Chondrocyte (in vitro differentiated cells): ENCODE measurements at regions not wholly inside any gene's neighbourhood (a gene's known extent, or its start where the extent isn't known, plus 50 kb on each side); places are given as distances from the start of the nearest gene placed in this dataset.

Experiments used
- DNase-seq: peaks from one replicate; pipeline ENCODE4 v3.0.0; 2021; ENCODE audit warnings: mixed read lengths, low spot score
- H3K27ac Mint-ChIP-seq: one replicate; pipeline ENCODE4 v1.8.0; 2021; ENCODE audit warnings: mild to moderate bottlenecking, moderate library complexity, mixed read lengths; ENCODE audit not compliant: unreplicated experiment
- H3K27me3 Mint-ChIP-seq: 2 replicates; pipeline ENCODE4 v1.8.0; 2021; ENCODE audit warnings: low read depth, mixed read lengths
- H3K36me3 Mint-ChIP-seq: 2 replicates; pipeline ENCODE4 v1.8.0; 2021; ENCODE audit warnings: low read depth, mixed read lengths
- H3K4me1 Mint-ChIP-seq: 2 replicates; pipeline ENCODE4 v1.8.0; 2021; ENCODE audit warnings: low read depth, mild to moderate bottlenecking, mixed read lengths
- H3K4me3 Mint-ChIP-seq: one replicate; pipeline ENCODE4 v1.8.0; 2021; ENCODE audit warnings: mild to moderate bottlenecking, moderate library complexity, mixed read lengths; ENCODE audit not compliant: unreplicated experiment
- H3K9me3 Mint-ChIP-seq: 2 replicates; pipeline ENCODE4 v1.8.0; 2021; ENCODE audit warnings: low read depth, mixed read lengths
- TF ChIP-seq, protein P1 (sequence below): fragments of 200-600 bp; sonication (generic); IDR thresholded peaks from 2 replicates; pipeline ENCODE4 v1.5.0; 2021; ENCODE audit warnings: antibody characterized with exemption, mild to moderate bottlenecking, moderate library complexity

- Mint-ChIP-seq H3K36me3 (peaks cover 4% of the 10 kb centered on the region), H3K27ac (no peak overlapping the region), H3K4me1 (peaks cover 42% of the 10 kb centered on the region), H3K9me3 (no peaks in the 10 kb centered on the region), H3K27me3 (peaks cover 36% of the 10 kb centered on the region), H3K4me3 (no peak overlapping the region)
- TF ChIP-seq, protein P1, sequence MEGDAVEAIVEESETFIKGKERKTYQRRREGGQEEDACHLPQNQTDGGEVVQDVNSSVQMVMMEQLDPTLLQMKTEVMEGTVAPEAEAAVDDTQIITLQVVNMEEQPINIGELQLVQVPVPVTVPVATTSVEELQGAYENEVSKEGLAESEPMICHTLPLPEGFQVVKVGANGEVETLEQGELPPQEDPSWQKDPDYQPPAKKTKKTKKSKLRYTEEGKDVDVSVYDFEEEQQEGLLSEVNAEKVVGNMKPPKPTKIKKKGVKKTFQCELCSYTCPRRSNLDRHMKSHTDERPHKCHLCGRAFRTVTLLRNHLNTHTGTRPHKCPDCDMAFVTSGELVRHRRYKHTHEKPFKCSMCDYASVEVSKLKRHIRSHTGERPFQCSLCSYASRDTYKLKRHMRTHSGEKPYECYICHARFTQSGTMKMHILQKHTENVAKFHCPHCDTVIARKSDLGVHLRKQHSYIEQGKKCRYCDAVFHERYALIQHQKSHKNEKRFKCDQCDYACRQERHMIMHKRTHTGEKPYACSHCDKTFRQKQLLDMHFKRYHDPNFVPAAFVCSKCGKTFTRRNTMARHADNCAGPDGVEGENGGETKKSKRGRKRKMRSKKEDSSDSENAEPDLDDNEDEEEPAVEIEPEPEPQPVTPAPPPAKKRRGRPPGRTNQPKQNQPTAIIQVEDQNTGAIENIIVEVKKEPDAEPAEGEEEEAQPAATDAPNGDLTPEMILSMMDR: no peak
- DNase-seq: peak; percentile 96
Observed at GRCh38 chr3:193982258-193982659, 153.7 kb upstream of the HES1 start.

DNA sequence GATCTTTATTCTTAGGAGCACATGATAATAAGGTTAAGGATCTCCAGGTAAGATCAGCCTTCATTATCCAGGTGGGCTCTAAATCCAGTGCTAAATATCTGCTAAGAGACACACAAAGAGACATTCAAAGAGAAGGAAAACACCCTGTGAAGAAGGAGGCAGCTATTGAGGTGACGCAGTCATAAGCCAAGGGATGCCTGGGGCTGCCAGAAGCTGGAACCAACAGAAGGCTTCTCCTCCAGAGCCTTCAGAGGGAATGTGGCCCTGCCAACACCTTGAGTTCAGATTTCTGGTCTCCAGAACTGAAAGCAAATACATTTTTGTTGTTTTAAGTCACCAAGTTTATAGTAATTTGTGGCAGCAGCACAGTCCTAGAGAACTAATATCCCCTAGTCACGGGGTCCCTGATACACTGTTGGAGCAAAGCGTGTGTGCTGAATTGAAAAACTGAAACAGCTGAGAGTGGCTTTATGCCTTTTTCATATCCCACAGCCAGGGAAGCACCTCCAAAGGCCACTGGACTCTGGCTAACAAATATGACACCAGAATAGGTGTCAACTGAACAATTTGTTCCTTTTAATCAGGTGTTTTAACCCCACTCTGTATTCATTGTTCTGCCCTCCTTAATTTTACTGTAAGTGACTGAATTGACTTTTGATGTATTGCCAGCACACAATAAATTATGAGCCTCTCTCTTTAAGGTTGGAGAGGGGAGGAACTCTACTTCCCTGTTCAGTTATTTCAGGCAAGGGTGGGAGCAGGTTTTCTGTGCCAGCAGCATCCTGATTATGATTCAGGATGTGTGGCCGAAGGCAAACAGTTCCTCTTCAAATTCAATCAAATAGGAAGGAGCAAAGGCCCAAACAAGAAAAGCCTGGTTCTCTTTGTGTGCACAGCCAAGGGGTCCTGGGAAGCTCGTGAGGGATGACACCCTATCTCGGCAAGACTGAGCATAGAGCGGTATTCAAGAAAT lies 151.8 kb upstream of the HES1 start:
- Mint-ChIP-seq H3K4me3 (no peak overlapping the region), H3K36me3 (peaks cover 2% of the 10 kb centered on the region), H3K27me3 (peaks cover 47% of the 10 kb centered on the region), H3K27ac (no peak overlapping the region), H3K9me3 (no peaks in the 10 kb centered on the region), H3K4me1 (peaks cover 38% of the 10 kb centered on the region)
- TF ChIP-seq, protein P1: no peak
- DNase-seq: no peak

- Mint-ChIP-seq H3K4me3 (no peak overlapping the region), H3K9me3 (peaks cover 5% of the 10 kb centered on the region), H3K27ac (no peak overlapping the region), H3K36me3 (peaks cover 4% of the 10 kb centered on the region), H3K4me1 (peaks cover 30% of the 10 kb centered on the region), H3K27me3 (peaks cover 54% of the 10 kb centered on the region)
- TF ChIP-seq, protein P1: no peak
- no peak for DNase-seq
Observed at GRCh38 chr3:193984876-193985275, 151.1 kb upstream of the HES1 start.

DNA sequence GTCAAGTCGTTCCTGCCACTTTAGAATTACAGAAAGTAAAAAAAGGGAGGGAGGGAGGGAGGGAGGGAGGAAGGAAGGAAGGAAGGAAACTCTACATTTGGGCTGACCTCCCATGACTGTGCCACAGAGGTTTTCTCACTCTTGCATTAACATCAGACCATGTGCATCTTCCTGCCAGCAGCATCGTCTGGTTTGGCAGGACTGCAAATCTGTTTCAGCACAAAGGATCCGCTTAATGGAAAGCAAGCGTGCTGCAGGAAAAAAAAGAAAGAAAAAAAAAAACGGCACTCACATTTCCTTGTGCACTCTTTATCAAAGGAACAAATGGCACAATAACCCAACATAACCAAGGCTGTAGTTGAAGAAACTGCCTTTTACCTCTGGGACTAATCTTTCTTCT lies 148.8 kb upstream of the HES1 start:
- H3K36me3 Mint-ChIP-seq: peaks cover 8% of the 10 kb centered on the region
- peaks cover 6% of the 10 kb centered on the region for H3K9me3 Mint-ChIP-seq
- H3K27me3 Mint-ChIP-seq: peaks cover 61% of the 10 kb centered on the region
- TF ChIP-seq, protein P1: no peak
- no peak for DNase-seq
- no peak overlapping the region for H3K27ac Mint-ChIP-seq
- H3K4me3 Mint-ChIP-seq: no peak overlapping the region
- peaks cover 9% of the 10 kb centered on the region for H3K4me1 Mint-ChIP-seq

- no peak overlapping the region for H3K4me3 Mint-ChIP-seq
- H3K36me3 Mint-ChIP-seq: peaks cover 8% of the 10 kb centered on the region
- H3K9me3 Mint-ChIP-seq: peaks cover 6% of the 10 kb centered on the region
- H3K27me3 Mint-ChIP-seq: peaks cover 70% of the 10 kb centered on the region
- H3K4me1 Mint-ChIP-seq: peaks cover 3% of the 10 kb centered on the region
- DNase-seq: no peak
- TF ChIP-seq, protein P1: no peak
- H3K27ac Mint-ChIP-seq: no peak overlapping the region
Observed at GRCh38 chr3:193989186-193989585, 146.8 kb upstream of the HES1 start.
